Cerebellar cortex (tissue), 1 donor: ENCODE measurements at regions not wholly inside any gene's neighbourhood (a gene's known extent, or its start where the extent isn't known, plus 50 kb on each side); places are given as distances from the start of the nearest gene placed in this dataset.

Experiments
- DNase-seq: peaks from one replicate; pipeline ENCODE4 v3.0.0-alpha.2; 2015; ENCODE audit warnings: low spot score

GRCh38 chr5:4520559-4520958, 619.6 kb upstream of the ADAMTS16 start:
- DNase-seq = no peak

DNA sequence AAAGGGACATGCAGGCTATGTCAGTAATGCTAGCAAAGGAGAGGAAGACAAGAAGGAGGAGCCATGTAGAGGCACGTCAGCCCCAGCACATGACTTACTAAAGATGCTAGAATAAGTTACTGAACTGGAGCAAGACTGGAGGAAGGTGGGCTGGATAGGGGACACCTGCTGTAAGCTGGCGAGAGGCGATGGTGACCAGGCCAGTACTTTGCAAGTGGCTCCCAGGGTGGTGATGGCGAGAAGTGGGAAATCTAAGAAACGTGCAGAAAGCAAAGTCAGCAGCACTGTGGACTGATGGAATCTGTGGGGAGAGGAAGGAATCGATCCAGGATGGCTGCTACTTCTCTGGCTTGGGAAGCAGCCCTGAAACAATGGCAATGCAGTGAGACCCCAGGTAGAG, 617.1 kb upstream of the ADAMTS16 start:
- DNase-seq = no peak

DNA sequence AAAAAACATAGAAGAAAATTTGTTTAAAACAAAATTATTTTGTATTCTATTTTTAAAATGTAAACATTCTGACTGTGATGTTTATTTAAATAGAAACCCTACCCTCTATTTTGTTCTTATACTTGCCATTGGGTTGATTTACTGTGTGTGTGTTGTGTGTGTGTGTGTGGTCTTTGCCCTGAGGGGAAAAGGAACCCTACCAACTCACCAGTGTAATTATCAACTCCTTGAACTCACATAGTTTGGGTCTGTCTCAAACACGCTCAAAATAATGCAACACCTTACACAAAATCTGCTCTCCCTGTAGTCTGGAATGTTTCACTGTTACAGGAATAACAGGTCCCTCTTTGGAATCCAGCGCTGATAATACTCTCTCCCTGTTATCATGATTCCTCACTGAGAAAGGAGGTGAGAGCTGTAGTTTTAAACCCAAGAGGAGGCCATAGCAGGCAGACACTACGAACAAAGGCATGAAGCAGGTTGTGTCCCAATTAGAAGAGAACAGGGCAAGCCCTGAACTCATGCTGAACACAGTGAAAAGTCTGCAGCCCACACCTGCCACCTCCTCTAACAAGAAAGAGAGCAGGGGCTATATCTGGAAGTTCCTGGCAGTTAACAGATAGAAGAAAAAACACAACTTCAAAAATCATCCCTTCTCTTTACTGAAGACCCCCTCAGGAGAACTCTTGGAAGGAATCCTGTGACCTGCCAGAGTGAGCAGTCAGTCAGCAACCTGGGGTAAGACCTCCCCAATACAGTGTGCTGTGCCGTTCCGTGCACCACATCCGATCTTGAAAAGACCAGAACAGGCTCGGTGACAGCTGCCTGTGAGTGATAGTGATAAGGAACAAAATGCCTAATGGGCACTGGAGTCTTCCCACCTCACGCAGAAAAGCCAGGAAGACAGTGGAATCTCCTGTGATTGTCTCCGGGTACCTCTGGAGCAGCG, 608.1 kb upstream of the ADAMTS16 start:
- no peak for DNase-seq

- no peak for DNase-seq
These were observed 607.4 kb upstream of the ADAMTS16 start for GRCh38 chr5:4532705-4533080.

- no peak for DNase-seq
These were observed 606.5 kb upstream of the ADAMTS16 start for GRCh38 chr5:4533457-4534105.

GRCh38 chr5:4537489-4537888, 602.6 kb upstream of the ADAMTS16 start:
- DNase-seq = no peak

- no peak for DNase-seq
These were observed 599.6 kb upstream of the ADAMTS16 start for GRCh38 chr5:4540375-4541173.

- no peak for DNase-seq
These were observed 598.8 kb upstream of the ADAMTS16 start for GRCh38 chr5:4541334-4541733.

DNA sequence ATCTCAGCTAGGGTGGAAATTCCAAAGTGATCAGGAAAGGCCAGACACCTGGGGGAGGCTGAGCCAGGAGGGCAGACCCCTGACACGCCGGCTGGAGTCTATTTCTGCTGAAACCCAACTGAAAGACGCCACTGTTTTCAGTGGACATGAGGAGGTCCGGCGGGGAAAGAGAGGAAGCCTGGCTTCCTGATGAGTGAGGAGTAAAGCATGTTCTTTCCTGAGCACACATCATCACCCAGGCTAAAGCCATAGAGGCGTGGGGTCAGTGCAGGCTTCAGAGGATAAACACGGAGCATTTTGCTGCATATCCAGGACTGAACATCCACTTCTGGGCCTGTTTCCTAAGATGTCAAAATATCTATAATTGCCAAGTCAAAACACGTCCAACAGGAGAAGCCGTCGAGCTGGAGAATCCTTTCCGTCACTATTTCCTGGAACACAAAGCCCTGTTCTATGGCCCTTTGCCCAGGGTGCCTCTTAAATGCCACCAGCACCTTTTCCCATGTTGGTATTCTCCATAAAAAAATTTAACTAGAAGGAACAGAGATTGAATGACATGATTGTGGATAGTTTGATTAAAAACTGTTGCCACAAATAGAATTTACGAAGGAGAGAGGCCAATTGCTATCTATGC, 597.9 kb upstream of the ADAMTS16 start:
- no peak for DNase-seq

- DNase-seq = no peak
These were observed 596.0 kb upstream of the ADAMTS16 start for GRCh38 chr5:4544049-4544670.

GRCh38 chr5:4547547-4547946, 592.6 kb upstream of the ADAMTS16 start:
- no peak for DNase-seq

DNA sequence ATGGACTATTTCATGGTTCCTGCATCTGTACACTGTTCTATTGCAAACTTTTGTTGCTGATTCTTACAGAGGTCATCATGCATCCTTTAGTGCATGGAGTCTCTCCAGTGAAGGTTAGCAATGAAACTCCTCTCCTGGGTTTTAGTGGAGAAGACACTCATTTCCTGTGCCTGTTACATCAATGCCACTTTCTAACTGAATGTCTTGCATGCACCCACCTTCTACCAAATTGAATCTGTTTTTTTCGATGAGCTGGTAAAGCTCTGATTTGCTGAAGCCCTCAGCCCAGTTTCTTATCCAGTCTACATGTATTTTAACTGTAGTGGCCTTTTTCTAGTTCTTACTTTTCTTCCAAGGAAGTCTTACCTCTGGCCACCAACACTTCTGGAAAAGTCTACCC, 591.8 kb upstream of the ADAMTS16 start:
- DNase-seq = no peak

- DNase-seq = no peak
These were observed 590.8 kb upstream of the ADAMTS16 start for GRCh38 chr5:4549351-4549750.

DNA sequence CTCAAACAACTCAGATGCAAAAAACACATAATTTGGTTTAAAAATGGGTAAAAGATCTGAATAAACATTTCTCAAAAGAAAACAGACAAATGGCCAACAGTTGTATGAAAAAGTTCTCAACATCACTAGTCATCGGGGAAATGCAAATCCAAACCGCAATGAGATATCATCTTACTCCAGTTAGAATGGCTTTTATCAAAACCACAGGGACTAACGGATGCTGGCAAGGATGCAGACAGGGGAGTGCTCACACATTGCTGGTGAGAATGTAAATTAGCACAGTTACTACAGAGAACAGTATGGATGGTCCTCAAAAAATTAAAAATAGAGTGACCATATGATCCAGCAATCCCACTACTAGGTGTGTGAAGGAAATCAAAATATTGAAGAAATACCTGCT, 589.1 kb upstream of the ADAMTS16 start:
- no peak for DNase-seq

- no peak for DNase-seq
These were observed 587.0 kb upstream of the ADAMTS16 start for GRCh38 chr5:4553130-4553529.

GRCh38 chr5:4553978-4554377, 586.2 kb upstream of the ADAMTS16 start:
- DNase-seq = no peak

- no peak for DNase-seq
These were observed 584.3 kb upstream of the ADAMTS16 start for GRCh38 chr5:4555725-4556285.

GRCh38 chr5:4561403-4561802, 578.7 kb upstream of the ADAMTS16 start:
- no peak for DNase-seq

GRCh38 chr5:4563400-4563799, 576.7 kb upstream of the ADAMTS16 start:
- no peak for DNase-seq

DNA sequence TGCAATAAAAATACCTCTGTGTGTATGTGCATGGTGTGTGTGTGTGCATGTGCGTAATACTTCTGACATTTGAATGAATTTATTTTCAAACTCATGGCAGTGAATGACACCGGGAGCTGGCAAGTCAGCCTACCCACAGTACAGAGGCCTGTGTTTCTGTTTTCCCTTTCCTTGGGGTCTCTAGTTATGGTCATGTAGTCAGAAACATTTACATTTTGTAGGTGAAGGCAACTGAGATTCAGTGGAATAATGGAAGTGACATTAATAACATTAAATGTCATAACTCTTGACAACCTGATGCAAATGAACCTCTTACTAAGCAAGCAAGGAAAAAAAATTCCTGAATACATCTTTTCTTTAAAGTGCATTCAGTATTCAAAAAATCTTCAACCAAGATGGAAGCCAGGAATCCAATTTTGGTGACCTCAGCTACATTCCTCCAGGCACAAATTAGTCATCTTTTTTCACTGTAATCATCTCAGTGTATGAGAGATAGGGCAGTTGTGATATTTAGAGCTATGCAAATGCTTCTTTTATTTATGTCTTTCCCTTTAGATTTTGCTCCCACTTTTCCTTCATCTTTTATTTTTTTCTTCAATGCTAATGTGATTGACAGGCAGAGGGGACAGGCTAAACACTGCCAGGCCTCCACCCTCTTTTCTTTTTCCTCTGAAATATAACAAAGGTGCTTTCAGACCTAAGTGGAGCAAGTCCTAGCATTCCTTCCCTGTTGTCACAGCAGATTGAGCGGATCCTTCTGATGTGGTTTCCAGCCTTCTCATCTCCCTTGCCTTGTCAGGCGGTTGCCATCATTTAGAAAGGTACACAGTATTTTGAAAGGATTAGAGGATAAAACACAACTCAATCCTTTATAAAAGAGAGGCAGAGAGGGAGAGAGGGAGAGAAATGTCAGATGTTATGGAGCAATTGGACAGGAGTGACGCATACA, 569.8 kb upstream of the ADAMTS16 start:
- no peak for DNase-seq
